GM19240 (cell line): ENCODE measurements at regions not wholly inside any gene's neighbourhood (a gene's known extent, or its start where the extent isn't known, plus 50 kb on each side); places are given as distances from the start of the nearest gene placed in this dataset.
"Not testable (repeated sequence)": the region's sequence is repeated elsewhere in the genome, so short reads cannot be mapped to it uniquely, and the experiment has no call there.

Source experiments
- DNase-seq: peaks from one replicate; pipeline ENCODE4 v3.0.0; 2011; ENCODE audit warnings: low spot score; ENCODE audit not compliant: insufficient read length

- no peak for DNase-seq
Observed at GRCh38 chr5:166648736-166649135, 1642.7 kb upstream of the WWC1 start.

- DNase-seq: no peak
Observed at GRCh38 chr5:166649676-166650075, 1641.8 kb upstream of the WWC1 start.

GRCh38 chr5:166651234-166651633, 1640.2 kb upstream of the WWC1 start:
- DNase-seq: no peak

DNA sequence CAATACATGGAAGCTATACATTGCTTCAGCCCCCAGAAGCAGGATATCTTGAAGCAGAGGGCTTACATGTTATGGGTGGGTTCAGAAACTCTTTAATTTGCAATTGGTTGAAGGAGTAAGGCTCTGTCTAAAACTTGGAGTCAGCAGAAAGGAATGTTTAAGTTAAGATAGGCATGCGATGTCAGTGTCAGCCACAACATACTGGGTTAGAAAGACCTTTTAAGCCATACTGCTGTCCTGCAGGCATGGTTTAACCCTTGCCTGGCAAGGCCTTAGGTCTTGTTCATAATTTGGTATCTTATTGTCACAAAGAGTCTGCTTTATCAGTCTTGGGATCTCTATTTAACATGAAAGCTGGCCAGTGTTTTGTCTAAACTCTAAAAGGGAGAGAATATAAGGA, 1619.6 kb upstream of the WWC1 start:
- DNase-seq: no peak

DNA sequence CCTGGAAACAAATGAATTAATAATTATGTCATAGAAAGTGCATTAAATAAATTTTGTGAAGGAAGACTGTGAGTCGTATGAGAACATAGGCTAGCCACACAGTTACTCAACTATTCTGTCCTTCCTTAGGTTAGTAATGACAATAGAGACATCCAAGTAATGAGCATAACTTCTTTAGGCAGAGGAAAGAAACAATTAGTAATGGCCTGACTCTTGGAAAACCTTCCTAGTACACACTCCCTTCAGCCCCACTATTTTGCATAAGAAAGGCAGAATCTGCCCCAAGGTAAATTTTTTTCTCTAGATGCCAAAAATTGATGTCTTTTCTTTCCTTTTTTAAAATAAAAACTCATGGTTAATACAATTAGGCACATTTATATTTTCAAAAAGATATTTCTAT, 1619.0 kb upstream of the WWC1 start:
- DNase-seq: no peak

- no peak for DNase-seq
Observed at GRCh38 chr5:166677891-166678290, 1613.6 kb upstream of the WWC1 start.

DNA sequence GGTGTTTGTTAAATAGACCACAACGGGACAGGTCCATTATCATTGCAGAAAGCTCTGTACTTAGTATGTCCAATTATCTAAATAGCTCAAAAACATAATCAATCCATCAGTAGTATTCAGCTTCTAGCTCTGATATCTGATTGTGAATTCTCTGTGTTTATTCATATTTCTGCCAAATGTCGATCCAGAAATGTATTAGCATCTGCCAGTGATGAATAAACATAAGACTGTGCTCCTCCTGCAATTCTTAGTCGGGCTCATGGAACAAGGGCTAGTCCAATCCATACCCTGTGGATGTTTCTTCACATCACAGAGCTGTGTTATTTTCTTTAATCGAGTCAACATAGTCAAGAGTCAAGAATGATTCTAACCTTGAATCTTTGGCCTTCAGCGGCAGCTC, 1612.1 kb upstream of the WWC1 start:
- DNase-seq: no peak

DNA sequence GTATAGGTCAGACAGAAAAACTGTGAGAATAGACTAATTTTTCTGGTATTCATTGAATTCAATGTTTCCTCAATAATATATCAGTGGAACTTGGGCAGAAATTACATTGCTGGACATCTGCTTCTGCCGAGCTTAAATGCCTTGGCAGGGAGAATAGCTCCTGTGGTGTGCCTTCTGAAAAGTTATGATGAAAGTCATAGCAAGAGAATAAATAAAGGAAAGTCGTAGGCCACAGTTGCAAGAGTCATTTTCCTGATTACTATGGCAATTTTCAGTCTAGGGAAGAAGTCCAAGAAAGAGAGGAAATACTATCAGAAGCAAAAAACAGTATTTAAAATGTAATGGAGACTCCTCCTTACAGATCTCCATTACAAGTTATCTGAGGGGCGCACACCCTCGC, 1596.1 kb upstream of the WWC1 start:
- DNase-seq: no peak

DNA sequence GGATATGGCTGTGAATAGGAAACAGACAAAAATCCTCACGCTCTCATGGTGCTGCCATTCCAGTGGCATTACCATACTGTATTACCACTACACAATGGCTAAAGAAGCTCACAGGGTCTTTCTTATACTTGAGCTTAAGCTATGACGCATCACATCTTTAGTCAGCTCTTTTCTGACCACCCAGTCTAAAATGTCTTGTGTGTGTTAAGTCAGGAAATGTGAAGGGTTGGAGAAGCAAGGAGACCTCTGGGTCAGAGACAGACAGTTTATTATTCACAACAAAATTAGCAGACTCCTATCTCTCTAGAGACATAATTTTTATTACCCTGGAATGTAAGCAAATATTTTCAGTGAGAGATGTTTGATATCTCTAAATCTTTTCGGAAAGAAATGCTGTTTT, 1583.2 kb upstream of the WWC1 start:
- DNase-seq: no peak

DNA sequence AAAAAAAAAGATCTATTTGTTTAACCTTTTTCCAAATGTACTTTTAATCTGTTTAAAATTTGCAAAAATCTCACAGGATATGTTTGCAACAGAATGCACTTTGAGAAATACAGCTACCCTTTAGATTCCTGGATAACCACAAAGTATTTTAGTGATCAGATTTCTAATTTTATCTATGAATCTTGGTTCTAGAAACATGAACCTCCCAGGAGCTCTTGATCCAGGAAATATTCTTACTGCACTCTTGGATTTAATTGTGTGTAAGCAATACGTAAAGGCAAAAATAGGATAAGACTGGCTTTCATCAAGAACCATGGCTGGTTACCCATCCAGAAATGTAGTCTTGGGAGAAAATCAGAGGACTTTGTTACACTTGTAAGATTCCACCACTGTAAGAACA, 1581.8 kb upstream of the WWC1 start:
- no peak for DNase-seq

GRCh38 chr5:166710271-166710670, 1581.2 kb upstream of the WWC1 start:
- no peak for DNase-seq

DNA sequence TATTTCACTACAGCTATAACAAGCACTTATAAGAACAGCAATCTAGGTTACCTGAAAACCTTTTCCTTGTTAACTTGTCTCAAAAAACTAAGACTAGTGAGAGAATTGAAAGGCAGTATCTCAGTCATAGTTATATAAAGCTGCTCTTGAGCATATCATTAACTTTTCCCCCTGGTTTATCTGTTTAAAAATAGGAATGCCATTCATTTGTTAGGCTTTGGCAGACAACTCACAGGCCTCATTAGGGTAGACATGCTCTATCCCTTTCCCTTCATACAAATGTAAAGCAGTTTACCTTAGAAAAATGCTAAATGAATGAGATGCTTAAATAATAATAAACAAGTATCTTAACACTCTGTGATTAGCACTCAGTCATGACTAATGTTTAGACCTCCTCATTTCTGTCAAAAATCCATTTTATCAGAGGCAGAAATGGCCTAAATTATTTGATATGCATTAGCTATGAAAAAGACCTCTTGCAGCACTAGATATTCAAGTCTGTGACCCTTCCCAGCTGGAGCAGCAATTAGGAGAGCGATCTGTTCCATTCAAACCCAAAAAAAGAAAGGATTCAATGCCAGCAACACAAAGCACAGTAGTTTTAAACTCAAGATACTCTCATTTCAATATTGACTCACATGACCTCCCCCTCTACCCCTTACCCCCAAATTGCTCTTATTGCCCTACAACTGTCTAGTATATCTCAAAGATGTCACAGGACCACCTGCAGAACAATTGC, 1578.8 kb upstream of the WWC1 start:
- no peak for DNase-seq

DNA sequence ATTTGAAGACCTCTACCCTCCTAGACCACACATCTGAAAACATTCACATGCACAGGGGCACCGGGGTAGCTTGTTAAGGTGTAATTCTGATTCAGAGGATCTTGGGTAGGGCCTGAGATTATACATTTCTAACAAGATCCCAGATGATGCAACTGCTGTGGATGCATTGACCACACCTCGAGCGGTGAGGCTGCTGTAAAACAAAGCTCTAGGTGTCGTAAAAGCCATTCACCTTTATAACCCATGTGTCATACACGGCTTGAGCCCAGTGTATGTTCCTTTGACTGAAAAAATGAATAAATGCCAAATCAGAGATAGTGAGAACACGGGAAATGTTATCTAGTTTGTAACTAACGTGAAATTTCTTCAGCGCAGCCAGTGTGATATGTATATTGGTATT, 1578.2 kb upstream of the WWC1 start:
- no peak for DNase-seq

DNA sequence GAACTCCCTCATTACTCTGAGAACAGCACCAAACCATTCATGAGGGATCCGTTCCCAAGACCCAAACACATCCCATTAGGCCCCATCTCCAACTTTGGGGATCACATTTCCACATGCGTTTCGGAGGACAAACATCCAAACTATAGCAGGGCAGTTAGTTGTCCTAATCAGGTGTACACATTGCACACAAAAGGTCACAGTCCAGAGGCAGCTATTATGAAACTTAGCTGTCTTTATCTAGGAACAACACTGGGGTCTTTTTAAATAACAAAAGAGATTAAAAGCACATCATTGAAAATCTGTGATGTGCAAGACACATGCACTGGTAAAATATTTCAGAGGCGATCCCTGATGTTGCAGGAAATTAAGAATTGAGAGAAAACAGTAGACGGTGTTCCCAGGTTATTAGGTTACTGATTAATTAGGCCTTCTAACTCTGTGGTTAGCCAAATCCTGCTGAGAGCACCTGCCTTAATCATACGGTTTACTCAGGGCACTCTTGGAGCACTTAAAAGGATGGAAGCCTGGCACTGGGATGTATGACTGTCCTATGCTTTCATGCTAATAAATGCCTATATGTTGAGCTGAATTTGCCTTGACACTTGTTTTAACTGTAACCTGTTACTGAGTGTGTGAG, 1574.5 kb upstream of the WWC1 start:
- no peak for DNase-seq

DNA sequence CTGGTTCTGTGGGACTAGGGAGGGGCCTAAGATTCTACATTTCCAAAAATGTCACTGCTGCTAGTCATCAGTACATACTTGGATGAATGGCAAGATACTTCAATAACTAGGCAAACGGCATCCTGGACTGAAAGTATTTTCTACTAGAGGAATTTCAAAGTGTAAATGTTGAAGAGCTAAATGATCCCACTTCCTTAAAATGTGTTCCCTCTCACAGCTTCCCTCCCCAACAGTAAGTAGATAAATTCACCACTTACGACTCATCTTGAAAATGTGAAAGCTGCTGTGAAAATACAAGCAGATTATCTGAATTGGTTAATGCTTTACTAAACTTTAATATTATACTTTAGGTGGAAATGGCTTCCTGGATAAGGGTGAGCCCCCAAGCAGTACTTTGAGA, 1571.5 kb upstream of the WWC1 start:
- DNase-seq: no peak

GRCh38 chr5:166722939-166723338, 1568.5 kb upstream of the WWC1 start:
- no peak for DNase-seq

GRCh38 chr5:166724284-166724683, 1567.2 kb upstream of the WWC1 start:
- DNase-seq: no peak

DNA sequence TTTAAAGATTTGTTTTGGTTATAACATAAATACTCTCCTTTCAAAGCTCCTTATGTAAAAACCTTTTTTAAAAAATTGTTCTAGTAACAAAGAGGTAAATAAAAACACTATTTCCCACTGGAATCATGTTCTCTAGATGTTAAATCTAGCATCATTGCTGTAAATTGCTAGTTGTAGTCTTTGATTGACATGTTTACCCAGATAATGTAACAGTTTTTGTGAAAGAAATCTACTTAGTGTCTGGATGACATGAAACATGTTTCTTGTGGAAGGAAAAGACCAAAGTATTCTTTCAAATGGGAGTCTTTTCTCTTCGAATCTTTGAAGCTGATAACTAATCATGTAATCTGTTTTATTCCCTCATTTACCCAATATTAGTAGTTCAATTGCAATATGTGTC, 1565.9 kb upstream of the WWC1 start:
- no peak for DNase-seq

GRCh38 chr5:166726406-166726805, 1565.0 kb upstream of the WWC1 start:
- no peak for DNase-seq

- not testable (repeated sequence) for DNase-seq
Observed at GRCh38 chr5:166742951-166743350, 1548.5 kb upstream of the WWC1 start.

DNA sequence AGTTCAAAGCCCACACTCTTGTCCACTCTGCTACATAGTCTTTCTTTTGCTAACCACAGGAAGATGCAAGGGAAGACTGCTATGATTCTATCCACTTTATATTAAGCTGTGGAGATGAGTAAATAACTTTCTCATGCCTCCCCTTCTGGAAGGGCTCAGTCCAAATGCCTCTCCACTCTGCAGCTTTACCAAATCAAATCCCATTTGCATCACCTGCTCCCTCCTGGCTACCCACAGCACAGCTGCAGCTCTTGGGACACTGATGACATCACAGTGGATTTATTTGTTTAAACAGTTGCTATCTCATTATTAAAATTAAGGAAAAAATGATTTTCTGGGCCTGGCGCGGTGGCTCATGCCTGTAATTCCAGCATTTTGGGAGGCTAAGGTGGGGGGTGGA, 1544.9 kb upstream of the WWC1 start:
- DNase-seq: no peak

DNA sequence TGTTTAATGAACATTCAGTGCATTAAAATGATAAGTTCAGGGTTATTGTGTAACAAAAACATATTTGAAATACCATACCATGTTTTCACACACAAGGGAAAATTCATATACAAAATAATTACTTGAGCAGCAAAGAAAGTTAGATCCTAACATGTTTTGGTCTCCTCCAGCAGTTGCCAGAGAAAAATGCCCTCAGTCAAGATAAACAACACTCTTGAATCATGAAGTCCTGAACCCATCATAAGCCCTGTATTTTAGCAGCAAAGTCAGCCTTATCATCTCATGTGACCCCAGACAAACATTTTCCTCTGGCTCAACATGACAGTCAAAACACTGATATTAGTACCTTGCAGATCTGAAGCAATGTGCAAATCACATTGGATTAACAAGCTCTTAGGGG, 1541.1 kb upstream of the WWC1 start:
- no peak for DNase-seq

DNA sequence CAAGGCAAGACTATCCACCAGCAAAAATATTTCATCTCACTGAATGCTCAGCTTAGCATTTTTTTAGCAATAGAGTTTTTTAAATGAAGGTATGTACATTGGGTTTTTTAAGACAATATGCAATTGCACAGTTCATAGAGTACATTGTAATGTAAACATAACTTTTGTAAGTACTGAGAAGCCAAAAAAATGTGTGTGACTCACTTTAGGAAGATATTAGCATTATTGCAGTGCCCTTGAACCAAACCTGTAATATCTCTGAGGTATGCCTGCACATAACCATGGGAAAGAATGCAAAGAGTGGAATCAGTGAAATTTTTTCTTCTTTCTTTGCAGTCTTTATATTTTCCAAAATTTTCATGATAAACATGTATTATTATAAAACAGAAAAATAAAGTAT, 1533.3 kb upstream of the WWC1 start:
- DNase-seq: no peak
